Esophagus mucosa (tissue), 1 donor: ENCODE measurements at regions not wholly inside any gene's neighbourhood (a gene's known extent, or its start where the extent isn't known, plus 50 kb on each side); places are given as distances from the start of the nearest gene placed in this dataset.

Experiments used
- ATAC-seq: fragments of 200-7000 bp; cut with Tn5 transposase; one replicate; pipeline ENCODE4 v1.9.1; 2020
- donor health status: DM: yes; HTN: yes; CAD: no.

DNA sequence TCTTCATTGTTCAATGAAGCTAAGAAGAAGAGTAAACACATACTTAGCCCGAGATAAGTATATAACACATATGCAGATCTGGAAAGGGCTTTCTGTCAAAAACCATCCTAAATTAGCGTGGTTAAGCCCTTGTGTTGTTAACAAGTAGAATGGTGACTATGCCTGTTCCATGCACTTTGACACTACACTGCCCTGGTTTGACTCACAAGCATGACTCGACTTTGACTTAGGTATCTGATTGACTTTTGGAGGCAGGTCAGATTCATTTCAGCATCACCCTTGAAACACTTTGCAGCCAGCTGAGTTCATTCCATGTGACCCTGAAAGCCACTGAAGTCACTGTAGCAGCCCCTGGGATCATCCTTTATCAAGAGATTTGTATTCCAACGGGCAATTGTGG lies 239.8 kb downstream of the TBX18 start:
- no peak for ATAC-seq

DNA sequence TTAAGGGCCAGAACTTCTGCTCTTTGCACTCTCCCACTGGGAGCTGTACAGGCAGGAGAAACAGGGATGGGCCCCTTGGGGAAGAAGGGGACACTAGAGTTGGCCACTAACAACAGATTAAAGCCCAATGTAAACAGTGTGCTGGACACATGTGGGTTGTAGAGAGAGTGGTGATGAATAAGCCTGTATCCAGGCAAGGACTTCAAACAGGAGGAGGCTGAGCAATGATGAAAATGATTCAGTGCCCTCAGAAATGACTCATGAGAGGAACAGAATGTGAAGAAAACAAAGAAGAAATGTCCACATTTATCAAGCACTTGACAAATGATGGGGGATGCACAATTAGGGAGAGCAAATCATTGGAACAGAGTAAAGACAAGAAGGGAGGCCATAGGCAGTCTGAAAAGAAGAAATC lies 242.3 kb downstream of the TBX18 start:
- no peak for ATAC-seq

DNA sequence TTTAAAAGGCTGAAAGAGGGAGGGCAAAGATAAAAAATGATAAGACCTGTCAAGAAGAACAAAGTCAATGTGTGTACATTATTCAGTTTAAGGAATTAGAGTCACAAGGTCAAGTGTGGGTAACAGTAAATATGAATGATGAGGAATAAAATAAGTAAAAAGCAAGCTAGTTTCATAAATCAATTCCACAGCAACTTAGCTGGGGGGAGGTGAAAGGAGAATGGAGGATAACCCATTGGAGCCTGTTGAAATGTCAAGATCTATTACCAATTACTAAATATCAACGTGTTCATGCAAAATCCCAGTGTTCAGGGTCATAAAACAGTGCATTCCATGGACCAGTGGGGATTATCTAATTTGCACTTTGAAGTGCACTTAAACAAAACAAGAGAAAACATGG lies 242.9 kb downstream of the TBX18 start:
- no peak for ATAC-seq

DNA sequence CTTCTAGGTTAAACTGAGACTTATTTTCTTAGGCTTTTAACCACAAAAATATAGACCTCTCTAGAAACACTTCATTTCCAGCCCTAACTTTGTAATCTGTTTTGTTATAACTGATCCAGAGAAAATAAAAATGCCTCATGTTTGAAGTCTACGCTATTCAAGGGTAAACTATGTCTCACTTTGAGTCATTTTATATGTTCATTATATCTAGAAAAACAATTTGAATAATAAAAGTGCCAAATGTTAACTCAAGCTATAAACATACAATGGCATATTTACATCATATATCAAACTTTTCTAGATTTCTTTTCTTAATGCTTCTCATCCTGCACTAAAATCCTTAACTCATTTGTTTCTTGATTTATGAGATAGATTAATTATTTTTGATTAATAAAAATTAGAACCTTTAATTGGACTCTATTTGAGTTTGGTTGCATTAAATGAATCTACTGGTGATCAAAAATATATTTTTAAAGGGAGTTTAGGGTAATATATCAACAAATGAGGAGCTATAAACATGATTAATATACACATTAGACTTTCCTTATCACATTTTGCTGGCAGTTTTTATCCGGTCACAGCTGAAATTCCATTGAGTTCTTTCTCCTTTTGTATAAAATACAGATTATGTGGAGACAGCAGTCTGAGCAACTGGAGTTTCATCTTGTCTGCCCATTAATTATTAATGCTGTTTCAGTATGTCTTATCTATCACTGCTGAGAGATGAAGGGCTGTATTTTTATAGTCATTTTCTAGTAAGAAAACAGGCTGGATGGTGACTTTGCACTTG lies 246.5 kb downstream of the TBX18 start:
- no peak for ATAC-seq

DNA sequence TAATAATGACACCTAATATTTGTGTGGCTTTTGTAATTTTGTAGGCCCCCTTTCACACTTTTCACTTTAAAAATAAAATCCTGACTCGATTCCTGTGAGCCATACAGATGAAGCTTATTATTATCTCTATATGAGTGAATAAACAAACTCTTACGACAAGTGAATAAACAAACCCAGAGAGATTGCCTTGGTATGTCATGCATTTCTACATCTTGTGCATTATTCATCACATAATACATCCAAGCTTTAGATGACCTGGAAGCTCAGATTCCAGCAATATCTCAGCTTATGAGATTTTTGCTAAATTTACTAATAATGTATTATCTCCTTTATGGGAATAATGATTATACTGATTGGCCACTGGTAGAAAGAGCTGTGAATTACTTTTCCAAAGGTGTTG lies 248.2 kb downstream of the TBX18 start:
- ATAC-seq = no peak

GRCh38 chr6:84515067-84515466 lies 249.3 kb downstream of the TBX18 start:
- no peak for ATAC-seq

GRCh38 chr6:84514089-84514971 lies 250.1 kb downstream of the TBX18 start:
- ATAC-seq = no peak

DNA sequence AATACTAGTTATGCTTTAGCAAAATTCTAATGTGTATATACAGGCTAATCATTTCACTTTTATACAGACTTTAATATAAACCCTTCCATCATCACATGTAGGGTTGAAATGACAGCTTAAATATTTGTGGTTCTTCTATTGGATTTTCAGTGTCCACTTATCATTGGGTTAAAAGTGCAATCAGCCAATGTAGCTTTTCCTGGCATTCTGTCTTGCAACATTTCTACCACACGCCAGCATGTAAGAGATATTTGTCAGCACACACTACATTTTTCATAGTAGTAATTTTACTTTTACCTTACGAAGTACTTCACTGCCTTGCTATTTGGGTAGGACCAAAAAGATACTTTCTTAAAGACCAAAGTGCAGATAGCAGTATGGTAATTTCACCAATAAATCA lies 252.0 kb downstream of the TBX18 start:
- no peak for ATAC-seq

DNA sequence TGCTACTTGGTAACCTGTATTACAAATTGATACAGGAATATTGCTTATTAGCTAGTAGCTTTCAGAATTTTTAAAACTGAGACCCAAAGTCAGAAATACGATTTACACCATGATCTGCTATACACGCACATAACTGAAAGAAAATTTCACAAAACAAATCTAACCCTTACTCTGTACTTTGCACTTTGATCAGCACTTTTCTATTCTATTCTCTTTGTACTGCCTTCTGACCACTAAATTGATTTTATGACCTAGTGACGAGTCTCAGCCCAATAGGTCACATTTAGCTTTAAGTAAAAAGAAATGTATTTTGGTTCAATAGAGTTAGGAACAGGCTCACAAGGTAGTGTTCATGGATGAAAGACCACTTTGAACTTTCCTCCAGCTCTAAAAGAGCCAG lies 252.5 kb downstream of the TBX18 start:
- ATAC-seq = no peak

DNA sequence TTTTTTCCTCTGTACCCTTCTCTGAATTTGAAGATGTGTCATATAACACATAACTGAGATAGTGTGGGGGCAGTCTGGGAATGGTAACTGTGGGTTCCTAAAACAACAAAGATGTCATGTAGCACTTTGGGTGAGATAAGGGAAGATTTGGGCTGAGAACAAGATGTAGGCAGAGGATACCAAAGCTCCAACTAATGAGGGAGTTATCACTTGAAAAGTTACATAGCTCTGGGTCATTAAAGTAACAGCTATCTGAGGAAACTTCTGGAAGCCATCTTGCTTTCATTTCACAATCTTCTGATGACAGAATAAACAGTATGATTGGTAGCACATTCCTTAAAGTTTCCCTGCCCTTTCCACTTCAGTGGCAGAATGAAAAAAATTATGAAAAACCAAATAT lies 255.4 kb downstream of the TBX18 start:
- ATAC-seq = no peak

GRCh38 chr6:84508334-84508733 lies 256.1 kb downstream of the TBX18 start:
- ATAC-seq = no peak

GRCh38 chr6:84504025-84504424 lies 260.4 kb downstream of the TBX18 start:
- ATAC-seq = no peak

GRCh38 chr6:84501315-84501714 lies 263.1 kb downstream of the TBX18 start:
- ATAC-seq = no peak

DNA sequence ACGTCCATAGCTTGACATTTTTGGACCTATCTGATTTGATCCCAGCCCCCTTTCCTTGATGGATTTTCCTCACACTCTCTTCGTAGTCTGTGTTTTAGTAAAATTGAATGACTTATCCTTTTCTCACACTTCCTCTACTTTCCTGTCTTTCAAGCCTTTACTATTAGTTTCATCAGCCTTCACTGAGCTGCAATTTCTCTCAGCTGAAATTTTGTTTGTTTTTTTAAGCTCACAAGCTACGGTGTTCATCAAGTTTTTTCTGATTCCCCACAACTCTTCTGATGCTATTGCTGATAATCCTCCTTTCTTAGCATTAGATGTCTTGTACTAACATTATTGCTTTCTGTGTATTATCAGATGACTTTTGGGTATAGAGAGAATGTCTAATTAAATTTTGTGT lies 263.7 kb downstream of the TBX18 start:
- no peak for ATAC-seq

GRCh38 chr6:84498905-84499304 lies 265.5 kb downstream of the TBX18 start:
- no peak for ATAC-seq

GRCh38 chr6:84492241-84493165 lies 265.1 kb upstream of the CEP162 start:
- no peak for ATAC-seq

- no peak for ATAC-seq
These were observed 262.2 kb upstream of the CEP162 start for GRCh38 chr6:84489598-84489997.

DNA sequence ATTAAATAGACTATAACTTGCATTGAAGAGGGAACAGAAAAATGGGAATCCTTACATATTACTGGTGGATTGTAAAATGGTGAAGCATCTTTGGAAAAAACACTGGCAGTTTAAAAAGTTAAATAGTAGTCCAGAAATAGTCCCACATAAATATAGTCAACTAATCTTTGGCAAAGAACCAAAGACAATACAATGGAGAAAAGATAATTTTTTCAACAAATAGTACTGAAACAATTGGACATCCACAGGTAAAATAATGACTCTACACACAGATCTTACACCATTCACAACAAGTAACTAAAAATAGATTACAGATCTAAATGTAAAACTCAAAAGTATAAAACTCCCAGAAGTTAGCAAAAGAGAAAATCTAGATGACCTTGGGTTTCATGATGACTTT lies 259.1 kb upstream of the CEP162 start:
- ATAC-seq = no peak

DNA sequence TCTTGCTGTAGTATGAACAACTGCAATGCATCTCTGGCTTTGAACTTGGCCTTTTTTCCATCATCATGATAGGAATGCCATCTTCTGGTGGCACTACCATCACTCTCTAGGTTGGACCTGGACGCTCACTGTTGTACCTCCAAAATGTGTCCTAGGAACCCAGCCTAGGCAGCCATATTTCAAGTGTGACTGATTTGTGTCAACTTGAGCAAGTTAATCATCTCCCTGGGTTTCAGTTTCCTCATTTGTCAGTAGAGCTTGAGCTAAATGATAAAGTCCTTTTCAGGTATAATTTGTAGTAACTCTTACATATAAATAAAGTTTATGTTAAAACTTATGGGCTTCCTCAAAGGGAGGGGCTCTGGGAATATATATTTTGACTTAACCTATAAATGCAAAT lies 241.7 kb upstream of the CEP162 start:
- no peak for ATAC-seq

DNA sequence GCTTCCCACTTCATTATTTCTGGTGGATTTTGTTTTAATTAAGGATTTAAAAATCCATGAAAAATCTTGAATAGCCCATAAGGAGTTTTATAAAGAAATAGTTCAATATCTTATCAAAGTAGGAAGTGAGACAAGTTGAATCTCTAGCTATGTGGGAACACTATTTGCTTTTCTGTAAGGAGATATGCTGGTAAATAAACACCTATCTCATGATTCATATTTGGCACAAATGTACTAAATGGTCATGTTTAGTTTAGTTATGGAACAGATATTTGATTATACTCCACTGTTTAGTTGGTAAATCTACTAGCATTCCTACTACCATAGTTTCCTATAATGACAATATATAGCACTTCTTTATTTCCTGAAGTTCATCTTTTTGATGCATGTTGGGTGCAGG lies 239.9 kb upstream of the CEP162 start:
- no peak for ATAC-seq

DNA sequence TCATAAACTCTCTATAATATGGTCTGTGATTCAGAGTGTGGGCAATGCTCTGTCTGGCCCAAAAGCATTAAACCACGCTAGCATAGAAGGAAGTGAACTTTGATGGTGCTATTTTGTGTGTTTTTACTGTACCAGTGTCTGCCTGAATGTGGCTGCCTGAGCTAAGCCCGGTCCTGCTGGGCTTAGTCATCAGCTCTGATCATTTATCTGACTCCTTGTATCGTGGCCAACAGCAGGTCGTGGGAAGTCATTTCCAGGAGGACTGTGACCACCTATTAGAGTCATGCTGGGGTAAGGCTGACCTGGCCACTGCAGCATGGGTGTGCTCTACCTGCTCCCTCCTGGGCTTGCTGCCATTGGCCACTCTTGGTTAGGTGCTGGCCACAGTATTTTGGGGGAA lies 239.1 kb upstream of the CEP162 start:
- ATAC-seq = no peak

GRCh38 chr6:84464471-84464870 lies 237.0 kb upstream of the CEP162 start:
- ATAC-seq = no peak

DNA sequence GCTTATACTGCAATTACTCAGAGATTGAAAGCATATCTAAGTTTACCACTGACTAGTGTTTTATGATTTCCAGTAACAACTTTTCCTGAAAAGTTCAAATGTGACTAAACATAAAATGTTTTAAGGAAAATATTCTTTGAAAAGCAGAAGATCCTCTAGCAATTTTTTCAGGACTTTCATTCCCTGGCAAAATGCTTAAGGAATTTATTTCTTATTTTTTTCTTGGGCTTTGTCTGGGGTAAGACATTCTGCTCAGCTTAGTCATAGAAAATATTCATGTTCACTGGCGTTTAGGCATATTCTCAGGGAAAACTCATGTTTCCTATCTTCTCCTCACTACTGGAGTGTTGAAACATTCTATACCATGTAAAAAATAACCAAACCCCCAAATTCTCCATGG lies 235.3 kb upstream of the CEP162 start:
- ATAC-seq = no peak
